Liver (tissue), 8 donors: ENCODE measurements at regions not wholly inside any gene's neighbourhood (a gene's known extent, or its start where the extent isn't known, plus 50 kb on each side); places are given as distances from the start of the nearest gene placed in this dataset.

ENCODE experiments used
- DNase-seq: peaks from one replicate; pipeline ENCODE4 v3.0.0-alpha.2; 2017; ENCODE audit warnings: low spot score
- H3K27ac ChIP-seq, 2 donors: one replicate each; pipeline ENCODE4 v1.7.0; 2013; ENCODE audit warnings: inconsistent platforms in 2 of 2, low read length in 2 of 2, control low read depth in 1 of 2, low read depth in 1 of 2, mild to moderate bottlenecking in 1 of 2
- H3K27me3 ChIP-seq, 4 donors: one replicate each; pipeline versions ENCODE4 v1.6.1 to v1.7.0; 2013; ENCODE audit warnings: low read length in 3 of 4, inconsistent platforms in 1 of 4, mild to moderate bottlenecking in 1 of 4, moderate library complexity in 1 of 4; ENCODE audit not compliant: control insufficient read depth in 4 of 4, insufficient read depth in 4 of 4
- H3K36me3 ChIP-seq, 4 donors: one replicate each; pipeline versions ENCODE4 v1.6.1 to v1.7.0; 2013; ENCODE audit warnings: low read length in 3 of 4, mild to moderate bottlenecking in 3 of 4, low read depth in 1 of 4, moderate library complexity in 1 of 4; ENCODE audit not compliant: control insufficient read depth in 4 of 4, insufficient read depth in 3 of 4
- H3K4me1 ChIP-seq, 4 donors: one replicate each; pipeline versions ENCODE4 v1.6.1 to v1.7.0; 2013; ENCODE audit warnings: low read length in 3 of 4, mild to moderate bottlenecking in 3 of 4, moderate library complexity in 1 of 4; ENCODE audit not compliant: control insufficient read depth in 4 of 4, insufficient read depth in 4 of 4
- H3K4me3 ChIP-seq, 3 donors: one replicate each; pipeline versions ENCODE4 v1.6.1 to v1.7.0; 2013; ENCODE audit warnings: low read length in 3 of 3, control low read depth in 1 of 3, low read depth in 1 of 3, mild to moderate bottlenecking in 1 of 3
- H3K9ac ChIP-seq, 2 donors: one replicate each; pipeline ENCODE4 v1.7.0; 2013; ENCODE audit warnings: low read length in 2 of 2, mild to moderate bottlenecking in 2 of 2, moderate library complexity in 2 of 2, control low read depth in 1 of 2, low read depth in 1 of 2
- H3K9me3 ChIP-seq, 4 donors: one replicate each; pipeline versions ENCODE4 v1.6.1 to v1.7.0; 2013; ENCODE audit warnings: low read length in 3 of 4; ENCODE audit not compliant: control insufficient read depth in 4 of 4
- ATF3 ChIP-seq: IDR thresholded peaks from 2 replicates; pipeline ENCODE4 v1.6.1; 2016; ENCODE audit warnings: antibody characterized with exemption
- EGR1 ChIP-seq, 2 donors: IDR thresholded peaks; 2 replicates each; pipeline ENCODE4 v1.6.1; 2016 to 2018; ENCODE audit warnings: antibody characterized with exemption in 2 of 2, low read depth in 2 of 2
- FOXA1 ChIP-seq: IDR thresholded peaks from 2 replicates; pipeline ENCODE4 v1.6.1; 2016; ENCODE audit warnings: antibody characterized with exemption
- FOXA2 ChIP-seq: IDR thresholded peaks from 2 replicates; pipeline ENCODE4 v1.6.1; 2016; ENCODE audit warnings: antibody characterized with exemption
- GABPA ChIP-seq, 2 donors: IDR thresholded peaks in 1 of 2; conservative IDR thresholded peaks in 1 of 2; 2 replicates each; pipeline ENCODE4 v1.6.1; 2016; ENCODE audit warnings: antibody characterized with exemption in 2 of 2, mild to moderate bottlenecking in 1 of 2, moderate library complexity in 1 of 2
- HNF4A ChIP-seq, 2 donors: conservative IDR thresholded peaks; 2 replicates each; pipeline ENCODE4 v1.6.1; 2016; ENCODE audit warnings: antibody characterized with exemption in 2 of 2, mild to moderate bottlenecking in 2 of 2
- HNF4G ChIP-seq: IDR thresholded peaks from 2 replicates; pipeline ENCODE4 v1.6.1; 2016; ENCODE audit warnings: antibody characterized with exemption
- JUND ChIP-seq, 2 donors: IDR thresholded peaks; 2 replicates each; pipeline ENCODE4 v1.6.1; 2016; ENCODE audit warnings: antibody characterized with exemption in 2 of 2
- MAX ChIP-seq: IDR thresholded peaks from 2 replicates; pipeline ENCODE4 v1.6.1; 2016; ENCODE audit warnings: antibody characterized with exemption
- NR2F2 ChIP-seq: IDR thresholded peaks from 2 replicates; pipeline ENCODE4 v1.6.1; 2016; ENCODE audit warnings: antibody characterized with exemption
- RAD21 ChIP-seq, 2 donors: IDR thresholded peaks; 2 replicates each; pipeline ENCODE4 v1.6.1; 2016; ENCODE audit warnings: antibody characterized with exemption in 2 of 2, mild to moderate bottlenecking in 2 of 2
- RXRA ChIP-seq, 2 donors: IDR thresholded peaks; 2 replicates each; pipeline ENCODE4 v1.6.1; 2017 to 2018; ENCODE audit warnings: antibody characterized with exemption in 2 of 2, mild to moderate bottlenecking in 1 of 2
- SP1 ChIP-seq: IDR thresholded peaks from 2 replicates; pipeline ENCODE4 v1.6.1; 2018; ENCODE audit warnings: antibody characterized with exemption, mild to moderate bottlenecking
- TAF1 ChIP-seq: conservative IDR thresholded peaks from 2 replicates; pipeline ENCODE4 v1.6.1; 2016; ENCODE audit warnings: antibody characterized with exemption, mild to moderate bottlenecking
- YY1 ChIP-seq: IDR thresholded peaks from 2 replicates; pipeline ENCODE4 v1.6.1; 2016; ENCODE audit warnings: antibody characterized with exemption, mild to moderate bottlenecking
- ZBTB33 ChIP-seq: IDR thresholded peaks from 2 replicates; pipeline ENCODE4 v1.6.1; 2016; ENCODE audit warnings: antibody characterized with exemption
- WGBS: extraction: QIAGEN DNeasy Blood & Tissue Kit; methylation state at CpG from one replicate; pipeline ENCODE4 v1.1.7; 2013; 5-methylcytosine and 5-hydroxymethylcytosine counted together
- TF ChIP-seq, protein P1 (sequence below): IDR thresholded peaks from 2 replicates; pipeline ENCODE4 v1.6.1; 2016; ENCODE audit warnings: antibody characterized with exemption, mild to moderate bottlenecking
- TF ChIP-seq, protein P2 (sequence below): fragments of 150-350 bp; IDR thresholded peaks from 2 replicates; pipeline ENCODE4 v1.5.1; 2017; ENCODE audit warnings: improper control_type of control experiment, low read depth, low read length; ENCODE audit not compliant: missing input control
- donor health status: healthy.
- donor health status: healthy.
- donor health status: healthy.
- donor health status: healthy.
- donor health status: healthy.

- 81% methylated on average over 1 of the region's 1 CpG for WGBS
- H3K27me3 ChIP-seq, result no peaks in the 10 kb centered on the region
- no peaks in the 10 kb centered on the region for H3K9me3 ChIP-seq
Observed at GRCh38 chr5:40396317-40396716, 283.4 kb upstream of the PTGER4 start.

GRCh38 chr5:40395251-40395650 is 284.5 kb upstream of the PTGER4 start:
- H3K36me3 ChIP-seq, result no peaks in the 10 kb centered on the region
- H3K4me3 ChIP-seq, result no peak overlapping the region
- H3K9me3 ChIP-seq, result no peaks in the 10 kb centered on the region
- 65% methylated on average over 4 of the region's 4 CpGs for WGBS
- no peaks in the 10 kb centered on the region for H3K27me3 ChIP-seq
- no peak for DNase-seq
- H3K9ac ChIP-seq, result no peak overlapping the region
- no peak overlapping the region for H3K27ac ChIP-seq
- no peaks in the 10 kb centered on the region for H3K4me1 ChIP-seq
- TF ChIP-seq, protein P1, sequence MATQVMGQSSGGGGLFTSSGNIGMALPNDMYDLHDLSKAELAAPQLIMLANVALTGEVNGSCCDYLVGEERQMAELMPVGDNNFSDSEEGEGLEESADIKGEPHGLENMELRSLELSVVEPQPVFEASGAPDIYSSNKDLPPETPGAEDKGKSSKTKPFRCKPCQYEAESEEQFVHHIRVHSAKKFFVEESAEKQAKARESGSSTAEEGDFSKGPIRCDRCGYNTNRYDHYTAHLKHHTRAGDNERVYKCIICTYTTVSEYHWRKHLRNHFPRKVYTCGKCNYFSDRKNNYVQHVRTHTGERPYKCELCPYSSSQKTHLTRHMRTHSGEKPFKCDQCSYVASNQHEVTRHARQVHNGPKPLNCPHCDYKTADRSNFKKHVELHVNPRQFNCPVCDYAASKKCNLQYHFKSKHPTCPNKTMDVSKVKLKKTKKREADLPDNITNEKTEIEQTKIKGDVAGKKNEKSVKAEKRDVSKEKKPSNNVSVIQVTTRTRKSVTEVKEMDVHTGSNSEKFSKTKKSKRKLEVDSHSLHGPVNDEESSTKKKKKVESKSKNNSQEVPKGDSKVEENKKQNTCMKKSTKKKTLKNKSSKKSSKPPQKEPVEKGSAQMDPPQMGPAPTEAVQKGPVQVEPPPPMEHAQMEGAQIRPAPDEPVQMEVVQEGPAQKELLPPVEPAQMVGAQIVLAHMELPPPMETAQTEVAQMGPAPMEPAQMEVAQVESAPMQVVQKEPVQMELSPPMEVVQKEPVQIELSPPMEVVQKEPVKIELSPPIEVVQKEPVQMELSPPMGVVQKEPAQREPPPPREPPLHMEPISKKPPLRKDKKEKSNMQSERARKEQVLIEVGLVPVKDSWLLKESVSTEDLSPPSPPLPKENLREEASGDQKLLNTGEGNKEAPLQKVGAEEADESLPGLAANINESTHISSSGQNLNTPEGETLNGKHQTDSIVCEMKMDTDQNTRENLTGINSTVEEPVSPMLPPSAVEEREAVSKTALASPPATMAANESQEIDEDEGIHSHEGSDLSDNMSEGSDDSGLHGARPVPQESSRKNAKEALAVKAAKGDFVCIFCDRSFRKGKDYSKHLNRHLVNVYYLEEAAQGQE, result no peak
- TF ChIP-seq FOXA2 (no peak), SP1 (no peak), MAX (no peak), ZBTB33 (no peak), ATF3 (no peak), GABPA (IDR thresholded peaks at IDR 0.05 in 1 of 2, conservative IDR thresholded peaks at IDR 0.05 in 1 of 2) (no peak), HNF4A (conservative IDR thresholded peaks at IDR 0.05) (no peak), TAF1 (no peak), NR2F2 (no peak), EGR1 (IDR thresholded peaks at IDR 0.05; ENCODE audit: low read depth in 2 of 2) (no peak), HNF4G (no peak), RAD21 (IDR thresholded peaks at IDR 0.05) (no peak), RXRA (IDR thresholded peaks at IDR 0.05) (no peak)
- TF ChIP-seq, protein P2, sequence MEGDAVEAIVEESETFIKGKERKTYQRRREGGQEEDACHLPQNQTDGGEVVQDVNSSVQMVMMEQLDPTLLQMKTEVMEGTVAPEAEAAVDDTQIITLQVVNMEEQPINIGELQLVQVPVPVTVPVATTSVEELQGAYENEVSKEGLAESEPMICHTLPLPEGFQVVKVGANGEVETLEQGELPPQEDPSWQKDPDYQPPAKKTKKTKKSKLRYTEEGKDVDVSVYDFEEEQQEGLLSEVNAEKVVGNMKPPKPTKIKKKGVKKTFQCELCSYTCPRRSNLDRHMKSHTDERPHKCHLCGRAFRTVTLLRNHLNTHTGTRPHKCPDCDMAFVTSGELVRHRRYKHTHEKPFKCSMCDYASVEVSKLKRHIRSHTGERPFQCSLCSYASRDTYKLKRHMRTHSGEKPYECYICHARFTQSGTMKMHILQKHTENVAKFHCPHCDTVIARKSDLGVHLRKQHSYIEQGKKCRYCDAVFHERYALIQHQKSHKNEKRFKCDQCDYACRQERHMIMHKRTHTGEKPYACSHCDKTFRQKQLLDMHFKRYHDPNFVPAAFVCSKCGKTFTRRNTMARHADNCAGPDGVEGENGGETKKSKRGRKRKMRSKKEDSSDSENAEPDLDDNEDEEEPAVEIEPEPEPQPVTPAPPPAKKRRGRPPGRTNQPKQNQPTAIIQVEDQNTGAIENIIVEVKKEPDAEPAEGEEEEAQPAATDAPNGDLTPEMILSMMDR, result no peak

More at GRCh38 chr5:40396317-40396716, 283.4 kb upstream of the PTGER4 start:
- no peak overlapping the region for H3K9ac ChIP-seq
- no peaks in the 10 kb centered on the region for H3K36me3 ChIP-seq
- no peaks in the 10 kb centered on the region for H3K4me1 ChIP-seq
- TF ChIP-seq GABPA (IDR thresholded peaks at IDR 0.05 in 1 of 2, conservative IDR thresholded peaks at IDR 0.05 in 1 of 2), result no peak
- TF ChIP-seq TAF1, result no peak
- no peak for TF ChIP-seq HNF4A (conservative IDR thresholded peaks at IDR 0.05)
- no peak for TF ChIP-seq ZBTB33
- no peak for TF ChIP-seq RXRA (IDR thresholded peaks at IDR 0.05)
- no peak for TF ChIP-seq MAX
- no peak for TF ChIP-seq FOXA2
- TF ChIP-seq HNF4G, result no peak
- TF ChIP-seq ATF3, result no peak
- no peak for TF ChIP-seq YY1
- no peak for TF ChIP-seq JUND (IDR thresholded peaks at IDR 0.05)
- TF ChIP-seq SP1, result no peak
- no peak for TF ChIP-seq FOXA1
- TF ChIP-seq RAD21 (IDR thresholded peaks at IDR 0.05), result no peak
- no peak overlapping the region for H3K27ac ChIP-seq
- no peak overlapping the region for H3K4me3 ChIP-seq
- no peak for DNase-seq
